GM19099 (cell line): ENCODE measurements at regions not wholly inside any gene's neighbourhood (a gene's known extent, or its start where the extent isn't known, plus 50 kb on each side); places are given as distances from the start of the nearest gene placed in this dataset.

Experiments
- POLR2A ChIP-seq: IDR thresholded peaks from 3 replicates; pipeline ENCODE4 v1.6.1; 2011; ENCODE audit warnings: low read depth; ENCODE audit not compliant: insufficient read length; ENCODE audit errors: extremely low read depth

- TF ChIP-seq POLR2A: no peak
These were observed 50.8 kb upstream of the NAV2 start for GRCh38 chr11:19661827-19662226.

- TF ChIP-seq POLR2A: no peak
These were observed 52.6 kb upstream of the NAV2 start for GRCh38 chr11:19660076-19660475.

GRCh38 chr11:19659529-19659928 is 53.1 kb upstream of the NAV2 start:
- no peak for TF ChIP-seq POLR2A

GRCh38 chr11:19658344-19658743 is 54.3 kb upstream of the NAV2 start:
- no peak for TF ChIP-seq POLR2A

GRCh38 chr11:19656140-19656541 is 56.5 kb upstream of the NAV2 start:
- no peak for TF ChIP-seq POLR2A

GRCh38 chr11:19652623-19653375 is 59.8 kb upstream of the NAV2 start:
- TF ChIP-seq POLR2A: no peak

- no peak for TF ChIP-seq POLR2A
These were observed 61.0 kb upstream of the NAV2 start for GRCh38 chr11:19651653-19652052.

- no peak for TF ChIP-seq POLR2A
These were observed 61.6 kb upstream of the NAV2 start for GRCh38 chr11:19651028-19651427.

- TF ChIP-seq POLR2A: no peak
These were observed 62.2 kb upstream of the NAV2 start for GRCh38 chr11:19650467-19650866.

GRCh38 chr11:19649751-19650150 is 62.9 kb upstream of the NAV2 start:
- TF ChIP-seq POLR2A: no peak

- no peak for TF ChIP-seq POLR2A
These were observed 64.3 kb upstream of the NAV2 start for GRCh38 chr11:19648321-19648720.

- TF ChIP-seq POLR2A: no peak
These were observed 64.8 kb upstream of the NAV2 start for GRCh38 chr11:19647816-19648215.

- TF ChIP-seq POLR2A: no peak
These were observed 65.7 kb upstream of the NAV2 start for GRCh38 chr11:19646921-19647320.

GRCh38 chr11:19646308-19646707 is 66.3 kb upstream of the NAV2 start:
- TF ChIP-seq POLR2A: no peak

- no peak for TF ChIP-seq POLR2A
These were observed 68.3 kb upstream of the NAV2 start for GRCh38 chr11:19644316-19644715.

GRCh38 chr11:19642185-19643158 is 70.2 kb upstream of the NAV2 start:
- no peak for TF ChIP-seq POLR2A
